COLO668 (cell line): ENCODE measurements at regions not wholly inside any gene's neighbourhood (a gene's known extent, or its start where the extent isn't known, plus 50 kb on each side); places are given as distances from the start of the nearest gene placed in this dataset.
"Not testable (repeated sequence)": the region's sequence is repeated elsewhere in the genome, so short reads cannot be mapped to it uniquely, and the experiment has no call there.

Experiments used
- DNase-seq: peaks from one replicate; lab custom pipeline; 2025; ENCODE audit not compliant: unreplicated experiment; lab: John Stamatoyannopoulos, UW

GRCh38 chr11:34830648-34831047, 85.5 kb downstream of the APIP start:
- no peak for DNase-seq

DNA sequence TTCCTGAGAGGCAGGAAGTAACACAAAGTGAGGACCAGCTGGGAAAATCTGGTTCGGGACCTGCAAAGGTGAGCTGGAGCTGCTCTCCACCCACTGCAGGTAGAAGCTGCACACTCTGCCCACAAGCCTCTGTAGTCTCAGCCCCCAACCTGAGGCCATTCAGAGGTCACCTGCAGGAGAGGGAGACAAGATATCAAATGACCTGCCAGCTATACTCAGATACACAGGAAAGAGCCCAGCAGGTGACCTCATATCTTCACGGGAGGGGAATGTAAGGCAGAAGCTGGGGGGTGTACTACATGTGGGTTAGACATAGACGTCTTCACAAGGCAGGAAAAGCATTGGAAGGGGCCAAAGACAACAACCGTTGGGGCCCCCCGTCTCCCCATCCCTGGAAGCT, 86.1 kb downstream of the APIP start:
- DNase-seq: peak; percentile 21

- DNase-seq: no peak
These were observed 89.0 kb downstream of the APIP start for GRCh38 chr11:34827228-34827627.

GRCh38 chr11:34826384-34826726, 89.8 kb downstream of the APIP start:
- DNase-seq: no peak

- DNase-seq: peak; percentile 83
These were observed 90.4 kb downstream of the APIP start for GRCh38 chr11:34825670-34826383.

DNA sequence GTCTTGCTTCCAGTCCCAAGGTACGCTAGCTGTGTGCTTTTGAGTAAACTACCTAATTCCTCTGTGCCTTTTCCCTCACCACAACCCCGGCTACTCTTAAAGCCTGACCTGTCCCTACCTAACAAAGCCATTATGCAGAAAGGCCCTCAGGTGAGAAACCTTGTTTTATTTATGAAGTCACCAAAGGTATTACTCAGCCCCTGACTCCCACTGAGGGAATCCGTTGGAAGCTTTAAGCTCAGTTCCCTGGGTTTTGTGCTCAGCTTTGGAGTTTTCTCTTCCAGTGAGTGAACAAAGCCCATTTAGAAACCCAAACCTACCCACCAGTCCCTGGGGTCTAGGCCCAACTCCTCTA, 90.9 kb downstream of the APIP start:
- DNase-seq: no peak

- DNase-seq: peak; percentile 43
These were observed 91.8 kb downstream of the APIP start for GRCh38 chr11:34824425-34824824.

GRCh38 chr11:34823639-34824038, 92.5 kb downstream of the APIP start:
- no peak for DNase-seq

- DNase-seq: no peak
These were observed 93.0 kb downstream of the APIP start for GRCh38 chr11:34823197-34823596.

GRCh38 chr11:34819740-34820482, 96.3 kb downstream of the APIP start:
- DNase-seq: no peak

- not testable (repeated sequence) for DNase-seq
These were observed 98.4 kb downstream of the APIP start for GRCh38 chr11:34817812-34818211.

GRCh38 chr11:34816698-34817213, 99.4 kb downstream of the APIP start:
- no peak for DNase-seq

GRCh38 chr11:34812905-34813576, 103.1 kb downstream of the APIP start:
- DNase-seq: no peak

- DNase-seq: no peak
These were observed 104.3 kb downstream of the APIP start for GRCh38 chr11:34811858-34812257.

DNA sequence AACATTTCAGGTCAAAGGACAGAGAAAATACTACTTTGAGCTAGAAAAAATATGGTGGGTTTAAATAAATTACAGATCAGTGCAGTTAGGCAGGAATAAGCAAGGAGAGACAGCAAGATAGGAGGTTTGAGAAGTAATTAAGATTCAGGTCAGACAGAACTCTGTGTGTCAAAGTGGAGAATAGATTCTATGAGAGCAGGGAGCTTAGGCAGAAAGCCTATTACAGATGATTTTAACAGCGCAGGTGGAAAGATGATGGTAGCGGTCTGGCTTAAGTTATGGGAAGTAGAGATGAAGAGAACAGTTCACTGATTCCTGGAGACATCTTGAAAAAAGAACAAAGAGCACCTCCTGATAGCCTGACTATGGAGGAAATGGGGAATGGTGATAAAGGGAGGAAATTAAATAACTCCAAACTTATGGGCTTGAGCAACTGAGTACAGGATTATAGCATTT, 106.0 kb downstream of the APIP start:
- DNase-seq: no peak

DNA sequence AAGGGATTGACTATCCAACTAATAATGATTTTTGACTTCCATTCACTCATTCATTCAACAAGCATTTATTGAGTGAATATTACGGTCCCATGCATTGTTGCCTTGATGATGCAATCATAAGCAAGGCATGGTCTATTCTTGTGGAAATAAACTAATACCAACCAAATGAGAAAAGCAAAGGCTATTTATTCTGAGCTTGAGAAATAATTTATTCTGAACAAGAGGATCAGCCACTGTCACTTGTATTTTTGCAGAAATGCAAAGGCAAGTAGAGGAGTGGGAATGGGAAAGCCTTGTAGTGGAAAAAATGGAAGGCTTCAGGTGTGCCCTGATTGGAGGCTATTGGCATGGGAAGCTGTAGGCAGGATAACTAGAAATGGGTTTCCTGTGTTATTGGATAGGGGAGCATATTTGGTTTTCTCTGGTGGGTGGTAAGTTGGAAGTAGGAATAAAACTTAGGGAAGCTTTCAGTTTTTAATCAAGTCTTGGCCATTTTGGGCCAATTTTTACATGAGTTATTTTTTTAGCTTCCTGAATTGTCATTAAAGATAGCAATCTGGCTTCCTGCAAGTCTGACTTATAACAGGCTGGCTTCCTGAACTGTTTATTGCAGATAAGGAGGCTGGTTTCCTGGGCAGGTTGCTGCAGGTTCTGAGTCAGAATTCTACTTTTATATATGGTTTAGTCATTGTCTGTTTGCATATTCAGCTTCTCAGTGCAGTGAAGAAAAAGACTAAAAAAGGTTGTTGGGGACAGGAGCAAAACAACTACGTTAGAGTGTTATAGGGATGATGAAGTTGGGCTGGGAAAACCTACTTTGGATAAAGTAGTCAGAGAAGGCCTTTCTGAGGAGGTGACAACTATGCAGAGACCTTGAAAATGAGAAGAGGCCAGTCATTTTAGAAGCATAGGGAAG, 106.7 kb downstream of the APIP start:
- no peak for DNase-seq

DNA sequence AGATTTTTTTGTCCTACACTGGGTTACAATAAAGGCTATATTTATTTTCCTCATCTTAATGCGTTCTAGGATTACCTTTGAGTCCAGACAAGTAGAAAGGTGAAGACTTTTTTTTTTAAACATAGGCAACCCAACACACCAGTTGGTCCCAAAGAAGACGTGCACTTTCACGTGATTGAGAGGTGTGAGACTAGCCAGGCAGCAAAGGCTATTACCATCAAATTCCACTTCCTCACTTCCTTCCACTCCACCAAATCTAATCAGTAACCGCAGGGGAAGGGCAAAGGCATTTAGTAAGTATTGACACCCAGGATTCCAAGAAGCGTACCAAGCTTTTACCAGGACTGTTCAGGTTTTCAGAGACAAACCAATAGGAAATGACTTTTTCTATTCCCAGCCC, 109.3 kb downstream of the APIP start:
- DNase-seq: no peak

GRCh38 chr11:34805937-34806336, 110.2 kb downstream of the APIP start:
- no peak for DNase-seq

DNA sequence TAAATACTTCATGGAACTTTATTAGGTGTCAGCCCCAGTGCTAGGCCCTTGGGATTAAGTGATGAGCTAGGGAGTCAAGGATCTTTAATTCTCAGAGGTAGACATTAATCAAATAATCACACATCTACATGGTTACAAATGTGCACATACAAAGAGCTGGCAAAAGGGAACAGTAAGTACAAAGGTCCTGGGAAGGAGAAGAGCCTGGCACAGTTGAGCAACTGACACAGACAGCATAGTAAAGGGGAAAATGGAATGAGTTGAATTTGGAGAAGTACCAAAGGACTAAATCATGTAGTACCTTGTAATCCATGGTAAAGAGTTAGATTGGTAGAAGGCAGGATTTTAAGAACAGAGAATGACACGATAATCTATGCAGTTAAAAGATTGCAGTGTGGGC, 116.3 kb downstream of the APIP start:
- DNase-seq: no peak

- DNase-seq: no peak
These were observed 117.2 kb downstream of the APIP start for GRCh38 chr11:34798985-34799384.

GRCh38 chr11:34797497-34797896, 118.7 kb downstream of the APIP start:
- not testable (repeated sequence) for DNase-seq
